Stromal cell of bone marrow (primary cell): ENCODE measurements at regions not wholly inside any gene's neighbourhood (a gene's known extent, or its start where the extent isn't known, plus 50 kb on each side); places are given as distances from the start of the nearest gene placed in this dataset.
"Not testable (repeated sequence)": the region's sequence is repeated elsewhere in the genome, so short reads cannot be mapped to it uniquely, and the experiment has no call there.

Experiments used
- DNase-seq: peaks from one replicate; pipeline ENCODE4 v3.0.0-alpha.2; 2012; ENCODE audit warnings: low read depth

GRCh38 chr12:68507657-68508056 is 103.0 kb upstream of the RAP1B start:
- no peak for DNase-seq

- DNase-seq: no peak
Measured at GRCh38 chr12:68508576-68508975, 102.1 kb upstream of the RAP1B start.

- no peak for DNase-seq
Measured at GRCh38 chr12:68509242-68509641, 101.5 kb upstream of the RAP1B start.

GRCh38 chr12:68510397-68510796 is 100.3 kb upstream of the RAP1B start:
- no peak for DNase-seq

- no peak for DNase-seq
Measured at GRCh38 chr12:68514807-68515411, 95.8 kb upstream of the RAP1B start.

GRCh38 chr12:68515793-68516192 is 94.9 kb upstream of the RAP1B start:
- no peak for DNase-seq

GRCh38 chr12:68521321-68521839 is 89.3 kb upstream of the RAP1B start:
- DNase-seq: peak; percentile 75

- DNase-seq: no peak
Measured at GRCh38 chr12:68521848-68522502, 88.7 kb upstream of the RAP1B start.

- no peak for DNase-seq
Measured at GRCh38 chr12:68529466-68529865, 81.2 kb upstream of the RAP1B start.

- no peak for DNase-seq
Measured at GRCh38 chr12:68529869-68530268, 80.8 kb upstream of the RAP1B start.

- no peak for DNase-seq
Measured at GRCh38 chr12:68530299-68530698, 80.4 kb upstream of the RAP1B start.

GRCh38 chr12:68530965-68531364 is 79.7 kb upstream of the RAP1B start:
- peak; percentile 86 for DNase-seq

- DNase-seq: no peak
Measured at GRCh38 chr12:68532204-68532886, 78.4 kb upstream of the RAP1B start.

GRCh38 chr12:68532887-68533248 is 77.8 kb upstream of the RAP1B start:
- no peak for DNase-seq

- no peak for DNase-seq
Measured at GRCh38 chr12:68534108-68534507, 76.6 kb upstream of the RAP1B start.

- no peak for DNase-seq
Measured at GRCh38 chr12:68536885-68537485, 73.7 kb upstream of the RAP1B start.

GRCh38 chr12:68537571-68537970 is 73.1 kb upstream of the RAP1B start:
- DNase-seq: no peak

GRCh38 chr12:68538726-68539614 is 71.7 kb upstream of the RAP1B start:
- peak; percentile 67 for DNase-seq

- no peak for DNase-seq
Measured at GRCh38 chr12:68539615-68539952, 71.1 kb upstream of the RAP1B start.

- not testable (repeated sequence) for DNase-seq
Measured at GRCh38 chr12:68540768-68541167, 69.9 kb upstream of the RAP1B start.

- not testable (repeated sequence) for DNase-seq
Measured at GRCh38 chr12:68547318-68547717, 63.4 kb upstream of the RAP1B start.

- DNase-seq: not testable (repeated sequence)
Measured at GRCh38 chr12:68552605-68553195, 58.0 kb upstream of the RAP1B start.
